GM19452 (cell line): ENCODE measurements at regions not wholly inside any gene's neighbourhood (a gene's known extent, or its start where the extent isn't known, plus 50 kb on each side); places are given as distances from the start of the nearest gene placed in this dataset.
"Not testable (repeated sequence)": the region's sequence is repeated elsewhere in the genome, so short reads cannot be mapped to it uniquely, and the experiment has no call there.

Source experiments
- ATAC-seq: cut with Tn5 transposase; IDR thresholded peaks from one replicate; pipeline ENCODE4 v1.9.1; 2021; ENCODE audit not compliant: unreplicated experiment

DNA sequence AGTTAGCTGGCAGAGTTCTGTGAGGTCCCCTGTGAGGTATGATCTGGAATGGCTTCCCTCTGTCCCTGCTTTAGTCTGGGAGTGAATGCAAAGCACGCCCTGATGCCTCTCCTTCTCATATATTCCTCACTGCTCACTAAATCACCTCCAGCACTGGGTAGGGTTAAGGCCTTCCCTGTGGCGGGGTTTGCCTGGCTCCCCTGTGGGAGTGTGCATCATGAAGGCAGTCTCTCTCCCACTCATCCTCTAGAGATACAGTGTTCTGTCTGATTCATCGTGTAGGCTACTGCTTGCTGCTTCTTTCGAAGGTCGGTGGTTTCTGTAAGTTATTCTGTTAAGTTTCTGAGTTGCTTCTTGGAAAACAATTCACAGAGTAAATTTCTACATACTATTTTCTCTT lies 420.0 kb upstream of the EYS start:
- no peak for ATAC-seq

- ATAC-seq: no peak
These were observed 419.3 kb upstream of the EYS start for GRCh38 chr6:66126358-66126757.

DNA sequence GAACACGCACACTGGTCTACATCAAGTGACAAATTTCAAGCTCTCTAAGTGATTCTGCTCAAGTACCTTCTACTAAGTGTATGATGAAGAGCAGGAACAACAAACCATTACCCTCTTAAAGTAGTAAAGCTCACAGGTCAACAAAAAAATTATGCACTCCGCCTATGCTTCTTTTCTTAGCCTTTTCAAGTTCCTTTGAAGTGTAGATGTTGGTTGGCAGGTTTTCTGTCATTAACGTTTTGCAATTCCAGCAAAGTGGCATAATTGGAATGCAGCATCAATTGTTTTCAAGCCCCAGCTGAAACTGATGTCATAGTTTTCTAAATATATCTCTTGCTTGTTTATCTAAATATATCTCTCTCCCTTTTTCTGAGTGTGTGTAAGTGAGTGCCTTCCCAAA lies 396.9 kb upstream of the EYS start:
- no peak for ATAC-seq

GRCh38 chr6:66103354-66103753 lies 396.3 kb upstream of the EYS start:
- ATAC-seq: no peak

- no peak for ATAC-seq
These were observed 389.7 kb upstream of the EYS start for GRCh38 chr6:66096679-66097078.

- ATAC-seq: no peak
These were observed 387.6 kb upstream of the EYS start for GRCh38 chr6:66094615-66095014.

DNA sequence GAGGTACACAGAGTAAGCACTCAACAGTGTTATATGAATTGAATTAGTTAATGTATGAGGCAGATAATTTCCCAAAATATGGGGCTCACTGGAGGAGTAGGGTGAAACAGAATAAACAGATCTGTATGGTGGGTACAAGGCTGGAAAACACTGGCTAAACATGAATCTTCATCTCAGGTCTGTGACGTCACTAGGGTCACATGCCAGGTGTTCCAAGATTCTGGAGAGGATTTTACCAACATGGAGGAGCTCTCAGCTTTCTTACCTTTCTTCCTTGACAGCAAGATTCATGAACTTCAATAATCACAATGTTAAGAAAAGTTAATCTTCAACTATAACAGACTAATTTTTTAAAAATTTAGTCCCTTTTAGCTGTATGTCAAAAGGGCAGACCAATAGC lies 385.3 kb upstream of the EYS start:
- not testable (repeated sequence) for ATAC-seq

- no peak for ATAC-seq
These were observed 379.5 kb upstream of the EYS start for GRCh38 chr6:66086532-66086931.

DNA sequence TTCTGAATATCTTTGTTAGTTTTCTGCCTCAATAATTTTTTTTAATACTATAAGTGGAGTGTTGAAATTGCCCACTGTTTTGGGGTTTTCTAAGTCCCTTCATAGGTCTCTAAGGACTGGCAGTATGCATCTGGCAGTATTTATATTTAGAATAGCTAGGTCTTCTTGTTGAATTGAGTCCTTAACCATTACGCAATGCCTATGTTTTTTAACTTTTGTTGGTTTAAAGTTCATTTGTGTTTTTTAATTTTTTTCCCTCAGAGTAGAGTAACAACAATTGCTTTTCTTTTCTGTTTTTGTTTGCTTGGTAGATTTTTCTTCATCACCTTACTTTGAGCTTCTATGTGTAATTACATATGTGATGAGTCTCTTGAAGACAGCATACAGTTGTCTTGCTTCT lies 375.9 kb upstream of the EYS start:
- no peak for ATAC-seq

GRCh38 chr6:66068907-66069306 lies 361.9 kb upstream of the EYS start:
- no peak for ATAC-seq

GRCh38 chr6:66068033-66068432 lies 361.0 kb upstream of the EYS start:
- no peak for ATAC-seq

DNA sequence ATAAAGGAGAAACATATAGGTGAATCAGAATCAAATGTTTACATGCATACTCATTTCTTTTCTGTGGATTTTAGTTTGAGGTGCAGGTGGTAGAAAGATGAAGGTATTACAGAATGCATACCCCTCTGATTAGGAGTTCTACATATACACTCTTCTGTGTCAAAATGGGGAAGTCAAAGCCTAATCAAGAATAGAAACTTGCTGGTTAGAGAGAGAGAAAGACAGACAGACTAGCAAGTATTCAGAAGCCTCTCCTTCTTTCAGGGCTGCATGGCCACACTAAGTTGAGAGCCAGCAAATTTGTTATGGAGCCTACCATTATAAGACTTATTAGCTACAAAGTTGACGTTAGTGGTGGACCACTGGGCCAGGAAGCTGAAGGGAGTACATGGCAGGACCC lies 358.3 kb upstream of the EYS start:
- ATAC-seq: no peak

DNA sequence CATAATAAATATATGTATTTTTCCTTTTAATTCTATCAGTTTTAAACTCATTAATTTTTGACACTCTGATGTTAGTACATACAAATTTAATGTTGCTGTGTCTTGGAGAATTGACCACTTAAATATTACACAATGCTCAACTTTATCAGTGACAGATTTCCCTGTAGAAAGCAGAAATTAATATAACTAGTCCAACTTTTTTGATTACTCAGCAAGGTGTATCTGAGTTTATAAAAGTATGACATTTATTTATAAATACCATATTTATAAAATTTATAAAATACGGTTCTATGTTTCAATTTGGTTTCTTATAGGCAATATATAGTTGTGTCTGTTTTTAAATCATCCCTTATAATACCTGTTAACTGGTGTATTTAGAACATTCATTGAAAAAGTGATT lies 350.0 kb upstream of the EYS start:
- ATAC-seq: no peak

- no peak for ATAC-seq
These were observed 347.9 kb upstream of the EYS start for GRCh38 chr6:66054967-66055366.

GRCh38 chr6:66051812-66052211 lies 344.8 kb upstream of the EYS start:
- ATAC-seq: no peak

GRCh38 chr6:66048684-66049474 lies 341.9 kb upstream of the EYS start:
- ATAC-seq: no peak

- no peak for ATAC-seq
These were observed 325.6 kb upstream of the EYS start for GRCh38 chr6:66032626-66033025.

GRCh38 chr6:66029391-66029790 lies 322.4 kb upstream of the EYS start:
- no peak for ATAC-seq

- no peak for ATAC-seq
These were observed 292.3 kb upstream of the EYS start for GRCh38 chr6:65999288-65999791.

DNA sequence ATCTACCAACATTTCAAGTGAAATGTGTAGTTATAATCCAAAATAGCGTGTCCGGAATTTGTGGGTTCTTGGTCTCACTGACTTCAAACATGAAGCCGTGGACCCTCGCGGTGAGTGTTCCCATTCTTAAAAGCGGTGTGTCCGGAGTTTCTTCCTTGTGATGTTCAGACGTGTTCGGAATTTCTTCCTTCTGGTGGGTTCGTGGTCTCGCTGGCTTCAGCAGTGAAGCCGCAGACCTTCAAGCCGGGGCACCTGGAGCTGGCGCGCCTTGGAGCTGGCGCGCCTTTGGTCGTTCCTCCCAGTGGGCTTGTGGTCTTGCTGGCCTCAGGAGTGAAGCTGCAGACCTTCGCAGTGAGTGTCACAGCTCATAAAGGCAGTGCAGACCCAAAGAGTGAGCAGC lies 291.5 kb upstream of the EYS start:
- ATAC-seq: no peak

- no peak for ATAC-seq
These were observed 290.5 kb upstream of the EYS start for GRCh38 chr6:65997539-65997938.

GRCh38 chr6:65996096-65996495 lies 289.1 kb upstream of the EYS start:
- ATAC-seq: no peak

DNA sequence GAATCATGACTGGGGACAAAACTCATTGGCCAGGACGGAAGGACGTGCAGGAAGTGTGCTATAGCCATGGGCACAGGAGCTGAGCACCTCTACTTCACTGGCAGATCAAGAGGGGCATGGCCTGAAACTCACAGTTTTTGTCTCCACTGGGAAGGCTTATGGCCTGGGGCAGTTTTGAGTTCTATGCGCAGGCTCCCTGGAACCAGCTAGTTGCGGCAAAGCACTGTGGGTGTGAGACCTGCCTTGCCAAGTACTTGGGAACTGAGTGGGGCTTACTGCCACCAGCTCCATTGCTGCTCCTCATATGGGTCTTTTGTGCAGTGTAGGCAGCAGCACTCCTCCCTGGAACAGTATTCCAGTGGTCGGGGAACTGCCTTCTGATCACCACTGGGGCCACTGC lies 282.6 kb upstream of the EYS start:
- no peak for ATAC-seq
